ENCODE measurements at regions not wholly inside any gene's neighbourhood (a gene's known extent, or its start where the extent isn't known, plus 50 kb on each side); places are given as distances from the start of the nearest gene placed in this dataset.

- no peak for TF ChIP-seq CTCF (IDR thresholded peaks at IDR 0.05)
- no peak for TF ChIP-seq POLR2AphosphoS5 (IDR thresholded peaks at IDR 0.05)
Measured at GRCh38 chr7:52143219-52143618, 826.6 kb upstream of the COBL start.

All from sigmoid colon (tissue), 4 donors.